SK-N-SH (cell line): ENCODE measurements at regions not wholly inside any gene's neighbourhood (a gene's known extent, or its start where the extent isn't known, plus 50 kb on each side); places are given as distances from the start of the nearest gene placed in this dataset.

Experiments
- CTCF ChIA-PET: fragments of 300-600, 350-600 bp; formaldehyde crosslinking; extraction: SDS; loops from one replicate; lab custom pipeline; 2021; lab: Yijun Ruan, JAX
- POLR2A ChIA-PET: fragments of 350-600 bp; sonication (Branson Sonifier 250); formaldehyde crosslinking; extraction: SDS; loops from one replicate; lab custom pipeline; 2020; ENCODE audit warnings: antibody characterized with exemption, inconsistent platforms; lab: Yijun Ruan, JAX
- DNase-seq: peaks from one replicate; pipeline ENCODE4 v3.0.0; 2012
- H2AFZ ChIP-seq: fragments of 200-600 bp; sonication (generic); 2 replicates; pipeline ENCODE4 v1.8.1; 2016; ENCODE audit warnings: antibody characterized with exemption, mild to moderate bottlenecking, low read depth
- H3F3A ChIP-seq: fragments of 200-600 bp; sonication (generic); replicated peaks from 2 replicates; pipeline ENCODE3; 2016; ENCODE audit warnings: antibody characterized with exemption, mild to moderate bottlenecking; ENCODE audit not compliant: insufficient read depth
- H3K27ac ChIP-seq, 2 experiments: fragments of 200-500 bp in 1 of 2; fragments of 200-600 bp in 1 of 2; sonication (Bioruptor generic) in 1 of 2; sonication (generic), shearing (Covaris generic) in 1 of 2; 2 replicates each; pipeline versions ENCODE4 v1.5.1 to v1.6.1; 2014 to 2016; ENCODE audit warnings: low read depth in 2 of 2, inconsistent platforms in 1 of 2, low read length in 1 of 2, mild to moderate bottlenecking in 1 of 2, mixed read lengths in 1 of 2
- H3K27me3 ChIP-seq: fragments of 200-600 bp; sonication (generic), shearing (Covaris generic); 2 replicates; pipeline ENCODE4 v1.6.1; 2016; ENCODE audit warnings: mixed run types; ENCODE audit not compliant: insufficient read depth
- H3K36me3 ChIP-seq, 2 experiments: fragments of 200-500 bp in 1 of 2; fragments of 200-600 bp in 1 of 2; sonication (Bioruptor generic) in 1 of 2; sonication (generic) in 1 of 2; replicated peaks in 1 of 2; 2 replicates each; pipeline versions ENCODE3 to v1.5.1; 2014 to 2016; ENCODE audit warnings: low read length in 1 of 2, mild to moderate bottlenecking in 1 of 2; ENCODE audit not compliant: insufficient read depth in 2 of 2, control insufficient read depth in 1 of 2
- H3K4me1 ChIP-seq, 2 experiments: fragments of 200-500 bp in 1 of 2; fragments of 200-600 bp in 1 of 2; sonication (Bioruptor generic) in 1 of 2; sonication (generic), shearing (Covaris generic) in 1 of 2; 2 replicates each; pipeline versions ENCODE4 v1.5.1 to v1.6.1; 2014 to 2016; ENCODE audit warnings: low read depth in 1 of 2, low read length in 1 of 2, mixed run types in 1 of 2; ENCODE audit not compliant: insufficient read depth in 2 of 2, control insufficient read depth in 1 of 2
- H3K4me2 ChIP-seq: fragments of 200-600 bp; sonication (generic), shearing (Covaris generic); 2 replicates; pipeline ENCODE4 v1.6.1; 2017; ENCODE audit warnings: mixed run types
- H3K4me3 ChIP-seq, 2 experiments: fragments of 200-500 bp in 1 of 2; fragments of 200-600 bp in 1 of 2; sonication (Bioruptor generic) in 1 of 2; sonication (generic), shearing (Covaris generic) in 1 of 2; 2 replicates each; pipeline versions ENCODE4 v1.5.1 to v1.8.1; 2014 to 2016; ENCODE audit warnings: low read depth in 2 of 2, inconsistent platforms in 1 of 2, low read length in 1 of 2, mild to moderate bottlenecking in 1 of 2, mixed read lengths in 1 of 2, moderate library complexity in 1 of 2
- H3K79me2 ChIP-seq: fragments of 200-600 bp; sonication (generic); 2 replicates; pipeline ENCODE4 v1.8.1; 2017; ENCODE audit warnings: mild to moderate bottlenecking; ENCODE audit not compliant: insufficient read depth
- H3K9ac ChIP-seq: fragments of 200-600 bp; sonication (generic); 2 replicates; pipeline ENCODE4 v1.6.1; 2017; ENCODE audit warnings: mixed run types
- H3K9me2 ChIP-seq: fragments of 200-600 bp; sonication (generic); 2 replicates; pipeline ENCODE4 v1.6.1; 2017; ENCODE audit warnings: mixed run types
- H3K9me3 ChIP-seq: fragments of 200-600 bp; sonication (generic); 2 replicates; pipeline ENCODE4 v1.6.1; 2017; ENCODE audit warnings: mixed run types, mild to moderate bottlenecking, moderate library complexity
- H4K20me1 ChIP-seq: fragments of 200-600 bp; sonication (generic); 2 replicates; pipeline ENCODE4 v1.6.1; 2017; ENCODE audit warnings: mild to moderate bottlenecking, mixed run types; ENCODE audit not compliant: insufficient read depth
- CHD2 ChIP-seq: fragments of 150-350 bp; IDR thresholded peaks from 2 replicates; pipeline ENCODE4 v1.6.1; 2018; ENCODE audit warnings: low read length; ENCODE audit not compliant: partially characterized antibody
- FOXM1 ChIP-seq: IDR thresholded peaks from 2 replicates; pipeline ENCODE4 v1.4.0; 2012; ENCODE audit warnings: low read depth, mild to moderate bottlenecking
- GABPA ChIP-seq: IDR thresholded peaks from 2 replicates; pipeline ENCODE4 v1.4.0; 2012; ENCODE audit warnings: low read depth, mild to moderate bottlenecking
- IRF3 ChIP-seq: fragments of 150-350 bp; IDR thresholded peaks from 2 replicates; pipeline ENCODE4 v1.6.1; 2016; ENCODE audit warnings: mild to moderate bottlenecking, low read depth, low read length
- MEF2A ChIP-seq: IDR thresholded peaks from 2 replicates; pipeline ENCODE4 v1.4.0; 2012; ENCODE audit warnings: low read depth, borderline replicate concordance
- NFIC ChIP-seq: IDR thresholded peaks from 2 replicates; pipeline ENCODE4 v1.4.0; 2012; ENCODE audit warnings: borderline replicate concordance
- PBX3 ChIP-seq: IDR thresholded peaks from 2 replicates; pipeline ENCODE4; 2012
- RCOR1 ChIP-seq: fragments of 150-350 bp; IDR thresholded peaks from 2 replicates; pipeline ENCODE4 v1.6.1; 2017; ENCODE audit warnings: antibody characterized with exemption, low read length
- SIN3A ChIP-seq: IDR thresholded peaks from 2 replicates; pipeline ENCODE4 v1.6.1; 2012; ENCODE audit warnings: low read depth, mild to moderate bottlenecking, low read length, moderate library complexity, borderline replicate concordance
- USF1 ChIP-seq: IDR thresholded peaks from 2 replicates; pipeline ENCODE4 v1.4.0; 2012; ENCODE audit warnings: low read depth, borderline replicate concordance
- WGBS: methylation state at CpG from one replicate; pipeline ENCODE4 v1.1.6; 2017; ENCODE audit warnings: low lambda C conversion rate; 5-methylcytosine and 5-hydroxymethylcytosine counted together
- TF ChIP-seq, protein P1 (sequence below): IDR thresholded peaks from 2 replicates; pipeline ENCODE4 v1.4.0; 2012; ENCODE audit warnings: low read depth

- no peaks in the 10 kb centered on the region for H3K36me3 ChIP-seq
- no peak overlapping the region for H3K4me2 ChIP-seq
- TF ChIP-seq MEF2A, result no peak
- TF ChIP-seq NFIC, result no peak
- no peak for TF ChIP-seq PBX3
- no peak for TF ChIP-seq CHD2
- no peak for TF ChIP-seq FOXM1
- no peak for TF ChIP-seq USF1
- TF ChIP-seq RCOR1, result no peak
- no peak for TF ChIP-seq GABPA
- no peak for TF ChIP-seq IRF3
- TF ChIP-seq, protein P1, sequence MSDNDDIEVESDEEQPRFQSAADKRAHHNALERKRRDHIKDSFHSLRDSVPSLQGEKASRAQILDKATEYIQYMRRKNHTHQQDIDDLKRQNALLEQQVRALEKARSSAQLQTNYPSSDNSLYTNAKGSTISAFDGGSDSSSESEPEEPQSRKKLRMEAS, result no peak
- no peak for TF ChIP-seq SIN3A
- H3K9me3 ChIP-seq, result no peaks in the 10 kb centered on the region
- H3K79me2 ChIP-seq, result no peaks in the 10 kb centered on the region
- H3K27me3 ChIP-seq, result peaks cover 4% of the 10 kb centered on the region; the same call in 1 of the 2 replicates
- no peak overlapping the region for H3K9ac ChIP-seq
- H2AFZ ChIP-seq, result no peak overlapping the region
- no peaks in the 10 kb centered on the region for H4K20me1 ChIP-seq
- no peaks in the 10 kb centered on the region for H3K4me1 ChIP-seq
- ChIA-PET POLR2A (no interaction called here), CTCF (no interaction called here)
- no peak overlapping the region for H3K4me3 ChIP-seq
- H3F3A ChIP-seq, result no peaks in the 10 kb centered on the region
- H3K9me2 ChIP-seq, result no peaks in the 10 kb centered on the region
- no peak overlapping the region for H3K27ac ChIP-seq
- WGBS, result 46% methylated on average over 6 of the region's 6 CpGs
- DNase-seq, result no peak
Measured at GRCh38 chr17:15076991-15077663, 188.0 kb downstream of the PMP22 start.

DNA sequence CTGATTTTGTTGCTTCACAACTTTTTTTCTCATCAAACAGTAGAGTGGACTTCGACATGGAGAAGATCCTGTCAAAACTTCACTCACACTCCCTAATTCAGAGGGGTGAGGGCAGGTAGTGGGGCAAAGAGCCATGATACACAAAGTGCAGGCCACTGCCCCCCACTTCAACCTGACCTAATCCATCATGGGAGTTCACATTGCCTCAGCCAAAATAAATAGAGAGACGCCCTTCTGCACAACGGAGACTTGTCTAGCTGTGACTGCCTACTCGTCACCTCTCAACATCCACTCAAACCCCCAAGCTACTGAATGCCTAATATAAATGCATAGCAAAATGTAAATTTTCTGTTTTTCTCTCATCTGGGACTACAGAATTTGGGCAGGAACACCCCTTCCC lies 213.2 kb downstream of the PMP22 start:
- TF ChIP-seq RCOR1, result no peak
- TF ChIP-seq, all 33 proteins: peak for 0
- H3K9me3 ChIP-seq, result no peaks in the 10 kb centered on the region
- no peaks in the 10 kb centered on the region for H3K36me3 ChIP-seq
- no peaks in the 10 kb centered on the region for H3F3A ChIP-seq
- no peak overlapping the region for H3K4me2 ChIP-seq
- no peaks in the 10 kb centered on the region for H4K20me1 ChIP-seq
- H3K9ac ChIP-seq, result no peak overlapping the region
- no peak overlapping the region for H3K27ac ChIP-seq
- POLR2A ChIA-PET, result no interaction called here
- no peak for DNase-seq
- 2% methylated on average over 4 of the region's 4 CpGs for WGBS
- H3K79me2 ChIP-seq, result no peaks in the 10 kb centered on the region
- no peaks in the 10 kb centered on the region for H3K4me1 ChIP-seq
- no peaks in the 10 kb centered on the region for H3K9me2 ChIP-seq
- no peak overlapping the region for H2AFZ ChIP-seq
- no peak overlapping the region for H3K4me3 ChIP-seq
- CTCF ChIA-PET, result no interaction called here
- H3K27me3 ChIP-seq, result peaks cover 5% of the 10 kb centered on the region
